ENCODE measurements at regions not wholly inside any gene's neighbourhood (a gene's known extent, or its start where the extent isn't known, plus 50 kb on each side); places are given as distances from the start of the nearest gene placed in this dataset.

DNA sequence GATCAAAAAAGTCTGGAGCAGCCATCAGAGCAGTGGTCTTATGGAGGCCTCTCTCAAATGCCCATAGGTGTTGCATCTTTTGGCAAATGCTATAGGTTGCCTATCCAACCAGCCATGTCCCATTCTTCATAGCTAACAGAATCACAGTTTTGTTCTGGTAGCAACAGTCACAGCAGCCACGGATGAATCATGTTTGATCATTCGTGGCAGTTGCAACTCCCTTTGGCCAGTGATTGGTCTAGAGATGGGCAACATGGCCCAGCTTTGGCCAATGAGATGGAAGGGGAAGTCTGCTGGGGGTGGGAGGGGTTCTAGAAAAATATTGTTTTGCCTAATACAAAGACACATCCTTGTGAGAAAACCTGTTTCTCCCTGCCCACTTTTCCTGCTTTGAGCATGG, 50.3 kb upstream of the PPP2R3A start:
- no peak for TF ChIP-seq CTCF (conservative IDR thresholded peaks at IDR 0.05 in 1 of 2, IDR thresholded peaks at IDR 0.05 in 1 of 2; ENCODE audit: extremely low read depth in 1 of 2, insufficient read depth in 1 of 2, low read depth in 1 of 2, low read length in 2 of 2)
- no peak for TF ChIP-seq EZH2 (IDR thresholded peaks at IDR 0.05; ENCODE audit: borderline replicate concordance, low read length)

Measured in mammary epithelial cell (primary cell).